GM13977 (cell line): ENCODE measurements at regions not wholly inside any gene's neighbourhood (a gene's known extent, or its start where the extent isn't known, plus 50 kb on each side); places are given as distances from the start of the nearest gene placed in this dataset.

ENCODE experiments used
- DNase-seq: peaks from one replicate; pipeline ENCODE4 v3.0.0; 2012; ENCODE audit warnings: low spot score
- in situ Hi-C: fragments of 300-500 bp; cut with MboI; formaldehyde crosslinking; loops from one replicate; pipeline ENCODE4 v1.12.0; 2022; ENCODE audit warnings: low sequenced_read_pairs, low pct_unique_long_range_greater_than_20kb, mixed read lengths, inconsistent platforms; ENCODE audit not compliant: unreplicated experiment
- TF ChIP-seq, protein P1 (sequence below): IDR thresholded peaks from 2 replicates; pipeline ENCODE4 v1.5.1; 2012; ENCODE audit warnings: mild to moderate bottlenecking, control low read depth; ENCODE audit not compliant: insufficient read depth; ENCODE audit errors: extremely low read depth, missing control alignments

DNA sequence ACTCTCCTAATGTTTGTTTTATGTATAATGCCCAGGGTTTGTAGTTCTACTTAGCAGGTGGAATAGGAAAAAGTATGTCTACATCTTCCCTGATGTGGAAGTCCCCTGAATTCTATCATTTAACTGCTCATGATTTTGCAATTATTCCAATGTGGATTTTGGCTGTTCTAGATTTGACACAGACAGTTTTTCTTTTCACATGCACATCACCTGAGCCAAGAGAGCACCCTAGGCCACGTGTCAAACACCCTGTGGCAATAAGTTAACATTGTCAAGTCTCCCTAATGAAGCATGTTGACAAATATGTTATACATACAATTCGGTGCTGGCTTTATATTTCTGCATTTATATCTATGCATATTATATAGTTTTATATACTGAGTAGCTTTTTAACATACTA lies 70.0 kb upstream of the SUCLG2 start:
- no peak for DNase-seq
- in situ Hi-C loops, result no loop called here

DNA sequence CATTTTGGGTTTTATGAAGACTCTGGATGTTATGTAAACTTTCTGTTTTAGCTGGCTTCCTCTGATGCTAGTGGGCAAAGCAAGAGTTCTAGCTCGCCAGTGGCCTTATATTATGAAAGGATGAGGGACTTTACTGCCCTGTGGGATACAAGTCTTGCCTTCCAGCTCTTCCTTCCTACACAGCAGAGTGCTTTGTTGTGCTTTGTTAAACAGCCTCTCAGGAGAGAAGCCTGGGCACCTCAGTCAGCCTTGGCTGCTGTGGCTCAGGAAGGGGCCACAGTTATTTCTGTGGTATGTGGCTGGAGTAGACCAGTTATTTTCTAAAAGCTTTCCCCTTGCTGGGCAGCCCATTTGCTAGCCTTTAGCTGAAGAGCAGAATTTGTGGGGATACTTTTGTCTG lies 69.5 kb upstream of the SUCLG2 start:
- TF ChIP-seq, protein P1, sequence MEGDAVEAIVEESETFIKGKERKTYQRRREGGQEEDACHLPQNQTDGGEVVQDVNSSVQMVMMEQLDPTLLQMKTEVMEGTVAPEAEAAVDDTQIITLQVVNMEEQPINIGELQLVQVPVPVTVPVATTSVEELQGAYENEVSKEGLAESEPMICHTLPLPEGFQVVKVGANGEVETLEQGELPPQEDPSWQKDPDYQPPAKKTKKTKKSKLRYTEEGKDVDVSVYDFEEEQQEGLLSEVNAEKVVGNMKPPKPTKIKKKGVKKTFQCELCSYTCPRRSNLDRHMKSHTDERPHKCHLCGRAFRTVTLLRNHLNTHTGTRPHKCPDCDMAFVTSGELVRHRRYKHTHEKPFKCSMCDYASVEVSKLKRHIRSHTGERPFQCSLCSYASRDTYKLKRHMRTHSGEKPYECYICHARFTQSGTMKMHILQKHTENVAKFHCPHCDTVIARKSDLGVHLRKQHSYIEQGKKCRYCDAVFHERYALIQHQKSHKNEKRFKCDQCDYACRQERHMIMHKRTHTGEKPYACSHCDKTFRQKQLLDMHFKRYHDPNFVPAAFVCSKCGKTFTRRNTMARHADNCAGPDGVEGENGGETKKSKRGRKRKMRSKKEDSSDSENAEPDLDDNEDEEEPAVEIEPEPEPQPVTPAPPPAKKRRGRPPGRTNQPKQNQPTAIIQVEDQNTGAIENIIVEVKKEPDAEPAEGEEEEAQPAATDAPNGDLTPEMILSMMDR, result no peak
- in situ Hi-C loops, result no loop called here
- DNase-seq, result no peak

More for the DNA sequence above, 70.0 kb upstream of the SUCLG2 start:
- TF ChIP-seq, protein P1, result no peak

DNA sequence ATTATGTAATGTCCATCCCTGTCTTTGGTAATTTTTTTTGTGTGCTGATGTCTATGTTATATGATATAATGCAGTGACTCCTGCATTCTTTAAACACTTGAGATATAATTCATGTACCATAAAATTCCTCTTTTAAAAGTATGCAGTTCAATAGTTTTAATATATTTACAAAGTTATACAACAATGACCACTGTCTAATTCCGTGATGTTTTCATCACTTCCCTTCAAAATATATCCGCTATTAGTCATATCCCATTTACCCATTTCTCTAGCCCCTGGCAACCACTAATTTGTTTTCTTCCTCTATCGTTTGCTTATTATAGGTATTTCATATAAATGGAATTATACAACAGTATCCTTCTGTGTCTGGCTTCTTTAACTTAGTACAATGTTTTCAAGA lies 64.9 kb upstream of the SUCLG2 start:
- TF ChIP-seq, protein P1, result no peak
- DNase-seq, result no peak
- in situ Hi-C loops, result no loop called here

DNA sequence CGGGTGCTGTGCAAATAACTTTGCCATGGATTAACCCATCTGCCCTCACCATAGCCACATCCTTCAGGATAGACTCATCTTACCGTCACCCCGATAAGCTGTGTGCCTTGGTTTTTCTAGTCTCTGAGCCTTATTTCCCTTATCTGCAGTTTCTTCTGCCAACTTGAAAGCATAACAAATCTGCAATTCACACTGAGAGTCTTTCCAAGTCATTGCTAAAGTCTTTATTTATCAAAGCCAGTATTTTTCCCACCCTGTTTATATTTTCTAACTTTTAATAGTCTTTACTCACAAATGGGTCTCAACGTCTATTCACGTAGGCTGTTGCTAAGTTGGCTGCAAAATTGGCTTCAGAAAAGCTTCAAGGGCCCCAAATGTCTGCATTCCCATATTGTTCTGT lies 61.6 kb upstream of the SUCLG2 start:
- TF ChIP-seq, protein P1, result no peak
- no peak for DNase-seq

DNA sequence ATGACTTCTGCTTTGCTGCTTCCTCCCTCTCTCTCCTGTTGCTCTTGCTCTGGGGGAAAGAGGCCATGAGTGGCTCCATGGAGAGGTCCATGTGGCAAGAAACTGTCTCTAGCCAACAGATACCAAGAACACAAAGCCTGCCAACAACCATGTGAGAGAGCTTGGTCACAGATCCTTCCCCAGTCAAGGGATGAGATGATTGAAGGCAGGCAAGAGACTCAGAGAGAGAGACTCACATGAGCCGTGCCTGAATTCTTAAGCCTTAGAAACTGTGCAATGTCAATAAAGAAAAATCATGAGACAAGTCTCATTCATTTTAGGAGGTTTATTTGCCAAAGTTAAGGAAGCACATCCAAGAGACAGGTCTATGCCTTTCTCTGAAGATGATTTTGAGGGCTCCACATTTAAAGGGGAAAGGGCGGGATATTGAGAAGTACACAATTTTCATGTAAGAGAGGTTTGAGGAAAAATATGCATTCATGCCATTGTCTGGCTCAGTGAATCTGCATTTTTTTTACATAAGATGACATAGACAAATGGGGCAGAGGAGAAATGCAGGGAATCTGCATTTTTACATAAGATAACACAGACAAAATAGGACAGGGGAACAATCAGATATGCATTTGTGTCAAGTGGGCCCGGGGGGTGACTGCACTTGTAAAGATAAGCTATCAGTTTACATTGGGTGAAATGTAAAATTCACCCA lies 59.5 kb upstream of the SUCLG2 start:
- in situ Hi-C loops, result no loop called here
- TF ChIP-seq, protein P1, result no peak
- DNase-seq, result no peak

More for the DNA sequence above, 61.6 kb upstream of the SUCLG2 start:
- in situ Hi-C loops, result no loop called here

DNA sequence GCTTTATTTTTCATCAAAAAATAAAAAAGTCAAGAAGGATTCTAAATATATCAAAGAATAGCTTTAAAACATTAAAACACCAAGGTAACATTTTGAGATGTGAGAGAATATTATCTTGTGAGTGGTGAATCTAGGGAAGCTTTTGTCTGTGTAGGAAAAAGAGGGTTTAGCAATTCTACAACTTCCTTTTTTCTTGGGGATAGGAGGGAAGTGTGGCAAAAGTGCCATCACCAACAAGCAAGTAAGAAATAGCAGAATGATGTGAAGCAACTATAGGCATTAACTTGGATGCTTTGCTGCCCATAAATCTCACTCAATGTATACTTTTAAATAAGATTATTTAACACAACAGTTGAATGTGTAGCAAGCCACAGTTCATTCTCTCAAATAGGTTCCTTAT lies 57.8 kb upstream of the SUCLG2 start:
- in situ Hi-C loops, result no loop called here
- DNase-seq, result no peak
- TF ChIP-seq, protein P1, result no peak
